Tibial nerve (tissue), 4 donors: ENCODE measurements at regions not wholly inside any gene's neighbourhood (a gene's known extent, or its start where the extent isn't known, plus 50 kb on each side); places are given as distances from the start of the nearest gene placed in this dataset.

ENCODE experiments used
- DNase-seq, 2 donors: peaks; one replicate each; pipeline ENCODE4 v3.0.0-alpha.2; 2019; ENCODE audit warnings: low spot score in 2 of 2
- H3K27ac ChIP-seq, 4 donors: fragments of 200-600 bp; sonication (generic) in 3 of 4; one replicate each; pipeline ENCODE4 v1.5.1; 2017 to 2019; ENCODE audit warnings: mild to moderate bottlenecking in 1 of 4
- H3K27me3 ChIP-seq, 2 donors: fragments of 200-600 bp; sonication (generic) in 1 of 2; one replicate each; pipeline versions ENCODE4 v1.5.1 to v1.6.0; 2017 to 2019
- H3K36me3 ChIP-seq, 3 donors: fragments of 200-600 bp; sonication (generic); one replicate each; pipeline ENCODE4 v1.5.1; 2018 to 2019
- H3K4me1 ChIP-seq, 4 donors: fragments of 200-600 bp; sonication (generic) in 3 of 4; one replicate each; pipeline ENCODE4 v1.5.1; 2017 to 2019
- H3K4me3 ChIP-seq, 4 donors: fragments of 200-600 bp; sonication (generic) in 3 of 4; one replicate each; pipeline ENCODE4 v1.5.1; 2017 to 2019; ENCODE audit warnings: mild to moderate bottlenecking in 1 of 4, moderate library complexity in 1 of 4
- H3K9me3 ChIP-seq, 4 donors: fragments of 200-600 bp; sonication (generic) in 3 of 4; one replicate each; pipeline ENCODE4 v1.5.1; 2017 to 2019
- EP300 ChIP-seq, 2 donors: sonication (generic); formaldehyde crosslinking; IDR thresholded peaks; one replicate each; pipeline ENCODE4 v1.6.1; 2017; ENCODE audit warnings: antibody characterized with exemption in 2 of 2, mild to moderate bottlenecking in 1 of 2
- POLR2A ChIP-seq, 2 donors: fragments of 450-650 bp; IDR thresholded peaks; one replicate each; pipeline ENCODE4 v1.6.1; 2017; ENCODE audit warnings: antibody characterized with exemption in 2 of 2, mild to moderate bottlenecking in 2 of 2, moderate library complexity in 2 of 2
- WGBS, 2 donors: methylation state at CpG; one replicate each; pipeline ENCODE4 v1.1.5; 2018; 5-methylcytosine and 5-hydroxymethylcytosine counted together
- TF ChIP-seq, protein P1 (sequence below), 5 experiments: fragments of 200-600 bp in 3 of 5; fragments of 450-650 bp in 2 of 5; sonication (generic) in 3 of 5; IDR thresholded peaks; one replicate each; pipeline ENCODE4 v1.5.1; 2016 to 2019; ENCODE audit warnings: antibody characterized with exemption in 5 of 5, mild to moderate bottlenecking in 3 of 5, moderate library complexity in 2 of 5

DNA sequence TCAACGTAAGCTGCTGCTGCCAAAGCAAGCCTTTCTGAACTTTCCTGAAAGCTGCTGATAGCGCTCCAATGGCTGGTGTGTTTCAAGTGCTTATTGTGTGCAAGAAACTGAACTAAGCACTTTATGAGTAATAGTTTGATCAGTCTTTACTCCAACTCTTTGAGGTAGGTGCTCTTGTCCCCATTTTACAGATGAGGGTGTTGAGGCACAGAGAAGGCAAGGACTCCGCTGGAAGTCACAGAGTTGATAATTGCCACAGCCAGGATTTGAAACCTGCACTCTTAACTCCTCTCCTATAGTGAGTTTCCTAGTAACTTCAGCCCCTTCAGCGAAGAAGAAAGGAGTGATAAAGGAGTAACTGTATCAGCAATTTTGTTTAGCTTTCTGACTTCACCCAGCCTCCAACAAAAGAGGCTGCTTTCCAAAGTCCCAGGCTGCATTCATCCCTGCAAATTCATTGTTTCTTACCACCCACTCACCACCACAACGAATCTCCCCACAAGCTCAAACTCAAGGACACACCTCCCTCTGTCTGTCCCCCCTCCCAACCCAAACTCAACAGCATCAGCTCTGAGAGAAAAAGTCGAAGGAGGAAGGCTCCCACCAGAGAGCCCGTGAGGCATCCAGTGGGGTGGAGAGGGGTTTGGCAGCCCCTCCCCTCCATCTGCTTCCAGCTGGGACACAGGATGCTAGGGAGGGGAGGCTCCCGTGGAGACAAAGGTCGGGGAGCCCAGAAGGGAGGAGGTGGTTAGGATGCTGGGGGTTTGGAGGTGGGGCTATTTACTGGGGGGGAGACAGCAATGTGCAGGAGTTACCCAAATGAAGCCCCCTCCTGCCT, 139.6 kb downstream of the NAV1 start:
- peak overlapping the region in 2 of 4 donors; percentile 11 to 51 for H3K27ac ChIP-seq
- no peak overlapping the region for H3K4me3 ChIP-seq
- H3K36me3 ChIP-seq: no peaks in the 10 kb centered on the region
- H3K9me3 ChIP-seq: no peaks in the 10 kb centered on the region
- no peak for DNase-seq
- whole genome bisulfite sequencing, 2 donors: 37 to 46% methylated on average over 9 of the region's 9 CpGs
- H3K27me3 ChIP-seq: no peaks in the 10 kb centered on the region
- H3K4me1 ChIP-seq: peaks cover 0 to 43% (median 19%) of the 10 kb centered on the region in 4 donors
- TF ChIP-seq, protein P1, sequence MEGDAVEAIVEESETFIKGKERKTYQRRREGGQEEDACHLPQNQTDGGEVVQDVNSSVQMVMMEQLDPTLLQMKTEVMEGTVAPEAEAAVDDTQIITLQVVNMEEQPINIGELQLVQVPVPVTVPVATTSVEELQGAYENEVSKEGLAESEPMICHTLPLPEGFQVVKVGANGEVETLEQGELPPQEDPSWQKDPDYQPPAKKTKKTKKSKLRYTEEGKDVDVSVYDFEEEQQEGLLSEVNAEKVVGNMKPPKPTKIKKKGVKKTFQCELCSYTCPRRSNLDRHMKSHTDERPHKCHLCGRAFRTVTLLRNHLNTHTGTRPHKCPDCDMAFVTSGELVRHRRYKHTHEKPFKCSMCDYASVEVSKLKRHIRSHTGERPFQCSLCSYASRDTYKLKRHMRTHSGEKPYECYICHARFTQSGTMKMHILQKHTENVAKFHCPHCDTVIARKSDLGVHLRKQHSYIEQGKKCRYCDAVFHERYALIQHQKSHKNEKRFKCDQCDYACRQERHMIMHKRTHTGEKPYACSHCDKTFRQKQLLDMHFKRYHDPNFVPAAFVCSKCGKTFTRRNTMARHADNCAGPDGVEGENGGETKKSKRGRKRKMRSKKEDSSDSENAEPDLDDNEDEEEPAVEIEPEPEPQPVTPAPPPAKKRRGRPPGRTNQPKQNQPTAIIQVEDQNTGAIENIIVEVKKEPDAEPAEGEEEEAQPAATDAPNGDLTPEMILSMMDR (IDR thresholded peaks at IDR 0.05): no peak
- TF ChIP-seq EP300 (IDR thresholded peaks at IDR 0.05) (no peak), POLR2A (IDR thresholded peaks at IDR 0.05) (no peak)

DNA sequence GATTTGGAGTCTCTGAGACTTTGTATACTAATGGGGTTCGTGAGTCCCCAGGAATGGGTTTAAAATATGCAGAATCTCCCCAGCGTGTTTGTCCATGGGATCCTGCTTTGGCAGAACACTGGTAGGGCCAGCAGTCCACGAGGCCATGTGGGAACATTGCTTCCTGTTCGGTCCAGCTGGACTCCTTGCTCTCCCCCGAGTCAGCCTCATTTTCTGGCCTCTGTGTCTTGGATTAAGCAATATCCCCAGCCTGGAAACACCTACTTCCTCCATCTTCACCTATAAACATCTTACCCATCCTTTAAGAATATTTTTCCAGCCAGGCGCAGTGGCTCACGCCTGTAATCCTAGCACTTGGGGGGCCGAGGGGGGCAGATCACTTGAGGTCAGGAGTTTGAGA, 142.4 kb downstream of the NAV1 start:
- H3K27ac ChIP-seq: no peak overlapping the region
- H3K4me3 ChIP-seq: no peak overlapping the region
- H3K36me3 ChIP-seq: no peaks in the 10 kb centered on the region
- DNase-seq: no peak
- no peaks in the 10 kb centered on the region for H3K27me3 ChIP-seq
- H3K9me3 ChIP-seq: no peaks in the 10 kb centered on the region
- TF ChIP-seq EP300 (IDR thresholded peaks at IDR 0.05) (no peak), POLR2A (IDR thresholded peaks at IDR 0.05) (no peak)
- TF ChIP-seq, protein P1 (IDR thresholded peaks at IDR 0.05): no peak
- 70 to 79% methylated on average over 8 of the region's 8 CpGs for WGBS, 2 donors
- peaks cover 0 to 24% (median 4%) of the 10 kb centered on the region in 4 donors for H3K4me1 ChIP-seq

DNA sequence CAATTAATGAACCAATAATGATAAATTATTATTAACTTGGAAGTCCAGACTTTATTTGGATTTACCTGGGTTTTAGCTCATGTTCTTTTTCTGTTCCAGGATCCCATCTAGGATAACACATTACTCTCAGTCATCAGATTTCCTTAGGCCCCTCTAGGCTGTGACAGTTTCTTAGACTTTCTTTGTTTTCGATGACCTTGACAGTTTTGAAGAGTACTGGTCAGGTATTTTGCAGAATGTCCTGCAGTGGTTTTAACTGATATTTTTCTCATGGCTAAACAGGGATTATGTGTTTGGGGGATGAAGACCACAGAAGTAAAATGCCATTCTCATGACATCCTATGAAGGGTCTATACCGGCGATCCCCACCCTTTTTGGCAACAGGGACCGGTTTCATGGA, 144.0 kb downstream of the NAV1 start:
- Histone ChIP-seq H3K27ac (no peak overlapping the region), H3K36me3 (no peaks in the 10 kb centered on the region)
- 78 to 87% methylated on average over 4 of the region's 4 CpGs for WGBS, 2 donors

DNA sequence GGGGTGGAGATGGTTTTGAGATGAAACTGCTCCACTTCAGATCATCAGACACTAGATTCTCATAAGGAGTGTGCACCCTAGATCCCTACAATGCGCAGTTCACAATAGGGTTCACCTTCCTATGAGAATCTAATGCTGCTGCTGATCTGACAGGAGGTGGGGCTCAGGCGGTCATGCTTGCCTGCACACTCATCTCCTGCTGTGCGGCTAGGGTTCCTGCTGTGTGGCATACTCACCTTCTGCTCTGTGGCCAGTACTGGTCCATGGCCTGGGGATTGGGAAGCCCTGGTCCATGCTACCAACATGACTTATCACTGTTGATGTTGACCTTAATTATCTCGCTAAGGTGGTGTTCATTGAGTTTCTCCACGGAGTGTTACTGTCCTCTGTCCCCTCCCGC, 144.5 kb downstream of the NAV1 start:
- TF ChIP-seq EP300 (IDR thresholded peaks at IDR 0.05) (no peak), POLR2A (IDR thresholded peaks at IDR 0.05) (no peak)
- TF ChIP-seq, protein P1 (IDR thresholded peaks at IDR 0.05): no peak
- H3K27ac ChIP-seq: no peak overlapping the region
- no peak overlapping the region for H3K4me3 ChIP-seq
- DNase-seq: no peak
- H3K36me3 ChIP-seq: no peaks in the 10 kb centered on the region
- WGBS, 2 donors: 85 to 94% methylated on average over 6 of the region's 6 CpGs
- H3K27me3 ChIP-seq: no peaks in the 10 kb centered on the region
- peaks cover 0 to 16% (median 0%) of the 10 kb centered on the region in 4 donors for H3K4me1 ChIP-seq
- H3K9me3 ChIP-seq: no peaks in the 10 kb centered on the region

More for the DNA sequence above, 144.0 kb downstream of the NAV1 start:
- no peaks in the 10 kb centered on the region for H3K27me3 ChIP-seq
- peaks cover 0 to 18% (median 0%) of the 10 kb centered on the region in 4 donors for H3K4me1 ChIP-seq
- no peaks in the 10 kb centered on the region for H3K9me3 ChIP-seq
- DNase-seq: no peak
- no peak overlapping the region for H3K4me3 ChIP-seq
- TF ChIP-seq POLR2A (IDR thresholded peaks at IDR 0.05): no peak

DNA sequence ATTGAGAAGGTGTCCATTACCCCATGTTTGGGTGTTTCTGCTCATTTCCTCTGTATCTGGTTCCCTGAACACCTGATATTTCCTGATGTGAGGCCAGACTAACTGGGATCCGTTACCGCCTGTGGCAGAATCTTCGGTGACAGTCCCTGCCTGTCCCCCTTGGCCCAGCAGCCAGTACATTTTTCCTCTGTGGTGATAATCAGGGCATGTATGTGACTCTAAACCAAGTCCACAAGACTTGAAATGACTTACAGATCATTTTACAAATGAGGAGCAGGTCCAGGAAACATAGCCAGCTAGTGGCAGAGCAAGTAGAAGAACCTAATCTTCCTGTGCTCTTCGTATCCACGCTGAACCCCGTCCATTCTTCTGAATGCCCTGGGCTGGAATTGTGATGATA, 143.5 kb upstream of the IPO9 start:
- peaks cover 0 to 8% (median 0%) of the 10 kb centered on the region in 4 donors for H3K4me1 ChIP-seq
- TF ChIP-seq POLR2A (IDR thresholded peaks at IDR 0.05): no peak
- TF ChIP-seq, protein P1 (IDR thresholded peaks at IDR 0.05): no peak
- TF ChIP-seq EP300 (IDR thresholded peaks at IDR 0.05): no peak
- H3K4me3 ChIP-seq: no peak overlapping the region
- no peak overlapping the region for H3K27ac ChIP-seq
- no peaks in the 10 kb centered on the region for H3K9me3 ChIP-seq
- no peaks in the 10 kb centered on the region for H3K27me3 ChIP-seq
- WGBS, 2 donors: 79 to 88% methylated on average over 6 of the region's 6 CpGs
- DNase-seq: no peak
- no peaks in the 10 kb centered on the region for H3K36me3 ChIP-seq
